ENCODE measurements at regions not wholly inside any gene's neighbourhood (a gene's known extent, or its start where the extent isn't known, plus 50 kb on each side); places are given as distances from the start of the nearest gene placed in this dataset.
A peak's percentile ranks its signal among the peaks of the same experiment; 100 is the strongest.

DNA sequence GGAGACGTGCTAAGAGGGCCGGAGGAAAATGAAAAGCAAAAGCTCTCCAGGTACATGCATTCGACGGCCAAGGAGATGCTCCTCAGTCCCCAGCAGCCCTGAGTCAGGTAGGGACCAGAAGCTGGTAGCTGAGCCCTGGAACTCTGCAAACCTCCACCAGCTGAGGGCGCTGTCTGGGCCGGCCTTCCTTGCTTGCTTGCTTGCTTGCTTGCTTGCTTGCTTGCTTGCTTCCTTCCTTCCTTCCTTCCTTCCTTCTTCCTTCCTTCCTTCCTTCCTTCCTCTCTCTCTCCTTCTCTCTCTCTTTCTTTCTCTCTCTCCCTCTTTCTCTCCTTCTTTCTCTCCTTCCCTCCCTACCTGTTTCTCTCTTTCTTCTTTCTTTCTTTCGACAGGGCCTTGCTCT, 94.6 kb upstream of the RASGRF1 start:
- DNase-seq, result no peak

DNA sequence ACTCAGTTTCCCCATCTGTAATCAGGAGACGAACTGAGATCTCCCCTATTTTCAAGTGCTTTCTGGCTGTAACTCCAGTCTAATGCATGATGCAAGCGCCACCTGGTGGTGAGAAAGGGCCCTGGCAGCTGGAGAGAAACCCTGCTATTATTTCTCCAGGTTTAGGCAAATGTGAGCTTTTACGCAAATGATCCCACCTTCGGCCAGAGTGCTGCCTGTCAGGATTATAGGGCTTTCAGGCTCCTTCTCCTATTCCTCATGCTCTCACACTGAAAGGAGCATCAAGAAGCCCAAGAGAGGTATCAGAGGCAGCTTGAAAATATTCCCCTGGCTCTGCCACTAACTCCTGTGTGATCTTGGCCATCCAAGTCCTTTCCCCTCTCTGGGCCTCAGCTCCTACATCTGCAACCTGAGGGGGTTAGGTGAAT, 93.9 kb upstream of the RASGRF1 start:
- peak; percentile 57 for DNase-seq

DNA sequence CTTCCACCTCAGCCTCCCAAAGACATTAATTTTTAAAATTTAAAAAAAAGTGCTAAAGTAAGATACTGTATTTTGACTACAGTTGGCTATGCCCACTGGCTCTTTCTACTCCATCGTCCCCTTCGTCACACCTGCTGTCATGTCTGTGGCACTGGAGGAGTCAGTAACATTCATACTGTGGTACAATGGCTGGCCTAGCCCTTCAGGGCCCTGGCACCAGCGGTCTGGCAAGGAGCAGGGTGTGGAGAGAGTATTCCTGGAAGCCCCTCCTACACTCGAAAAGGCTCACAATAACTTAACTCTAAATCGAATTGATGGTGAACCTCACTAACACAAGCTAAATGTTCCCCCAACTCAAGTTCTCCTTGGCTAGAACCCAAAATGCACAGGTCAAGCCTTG, 89.7 kb upstream of the RASGRF1 start:
- DNase-seq, result no peak

DNA sequence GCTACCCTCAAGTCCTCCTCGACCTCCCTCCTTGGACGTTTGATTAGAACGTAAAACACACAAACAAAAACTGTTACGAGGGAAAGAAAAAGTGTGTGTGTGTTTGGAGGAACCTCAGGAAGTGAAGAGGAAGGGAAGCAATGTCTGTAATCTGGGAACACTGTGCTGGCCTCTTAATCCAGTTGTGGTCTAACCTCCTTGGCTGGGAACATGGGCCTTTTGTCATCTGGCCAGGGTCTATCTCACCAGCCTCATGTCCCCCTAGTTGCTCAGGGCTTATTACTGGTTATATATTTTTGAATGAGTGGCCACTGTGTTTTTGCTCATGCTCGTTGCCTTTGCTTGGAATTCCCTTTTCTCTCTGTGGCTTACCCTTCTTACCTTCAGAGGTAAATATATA, 89.0 kb upstream of the RASGRF1 start:
- no peak for DNase-seq

DNA sequence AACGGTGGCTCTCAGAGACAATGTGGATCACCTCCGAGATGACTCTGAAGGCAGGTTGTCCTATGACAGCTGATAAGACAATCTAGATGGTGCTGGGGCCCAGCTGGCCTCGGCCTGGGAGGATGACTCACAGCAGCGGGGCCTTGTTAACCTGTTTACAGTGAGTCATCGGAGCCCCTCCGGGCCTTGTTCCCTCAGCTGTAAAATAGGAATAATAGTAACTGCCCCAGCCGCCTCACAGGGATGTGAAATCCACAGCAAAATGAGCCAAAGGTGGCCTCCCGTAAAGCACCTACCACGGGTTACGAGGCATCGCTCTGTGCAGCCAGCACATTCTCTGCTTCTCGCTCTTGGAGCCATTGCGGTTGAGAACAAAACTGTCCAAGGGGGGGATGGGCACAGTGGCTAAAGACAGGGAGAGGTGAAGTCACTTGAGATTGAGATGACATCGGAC, 88.6 kb upstream of the RASGRF1 start:
- DNase-seq, result no peak

DNA sequence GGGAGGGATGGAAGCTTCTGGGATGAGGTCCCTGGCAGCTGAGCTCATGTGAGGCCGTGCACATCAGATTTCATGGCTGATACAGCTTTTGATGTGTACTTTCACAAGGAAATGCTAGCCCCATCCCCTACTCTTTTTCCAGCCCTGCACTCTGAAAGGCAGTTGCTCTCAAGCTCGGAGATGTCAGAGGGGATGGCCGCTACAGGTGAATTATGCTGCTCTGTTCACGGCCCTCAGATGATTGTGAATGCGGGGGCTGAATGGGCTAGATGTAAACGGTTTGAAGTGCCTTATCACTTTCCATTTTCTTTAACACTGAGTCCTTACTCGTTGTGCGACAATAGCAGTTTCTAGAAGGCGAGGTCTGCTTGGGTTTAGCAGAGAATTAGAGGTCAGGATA, 88.0 kb upstream of the RASGRF1 start:
- no peak for DNase-seq

DNA sequence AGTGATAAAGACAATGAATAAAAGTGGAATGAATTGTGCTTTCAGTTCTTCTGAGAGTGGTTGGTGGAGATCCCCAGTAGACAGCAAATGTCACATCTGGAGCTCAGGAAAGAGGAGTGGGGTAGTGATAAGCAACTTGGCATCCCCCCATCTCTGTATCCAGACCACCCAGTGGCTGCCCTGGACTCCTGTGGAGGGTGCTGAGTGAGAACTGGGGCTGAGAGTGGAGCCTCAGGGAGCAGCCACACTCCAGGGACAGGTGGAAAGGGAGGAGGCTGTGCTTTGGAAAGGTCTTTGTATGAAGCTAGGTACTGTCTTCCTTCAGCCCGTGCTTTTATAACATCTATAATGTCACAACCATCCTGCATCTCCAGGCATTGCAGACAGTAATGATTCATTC, 85.6 kb upstream of the RASGRF1 start:
- DNase-seq, result no peak

DNA sequence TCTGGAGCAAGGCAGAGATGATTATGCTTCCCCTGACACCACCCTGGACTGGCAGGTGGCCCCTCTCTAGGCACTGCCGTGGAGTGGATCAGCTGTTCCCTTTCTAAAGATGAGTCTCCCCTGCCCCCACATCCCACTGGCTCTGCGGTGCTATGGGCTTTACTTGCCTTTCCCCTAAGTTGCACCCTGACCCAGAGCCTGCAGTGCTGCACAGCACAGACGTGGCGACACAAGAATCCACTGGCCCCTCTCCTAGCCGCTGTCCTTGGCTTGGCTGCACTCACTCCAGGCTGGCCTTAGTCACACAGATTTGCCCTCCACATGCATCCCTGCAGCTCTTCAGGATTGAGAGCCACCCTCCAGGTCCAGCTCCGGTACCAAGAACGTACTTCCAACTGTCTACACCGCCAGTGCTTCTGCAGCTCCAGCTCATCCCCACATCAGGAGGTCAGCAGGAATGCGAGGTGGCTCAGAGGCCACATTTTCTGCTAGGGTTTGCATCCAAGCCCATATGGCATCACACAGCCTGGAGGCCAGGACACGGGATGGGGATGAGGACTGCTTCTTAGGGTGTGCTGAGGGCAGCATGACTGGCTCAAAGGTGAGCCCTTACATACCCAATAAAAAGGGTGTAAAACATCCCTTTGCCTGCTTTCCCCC, 82.4 kb upstream of the RASGRF1 start:
- DNase-seq, result no peak

DNA sequence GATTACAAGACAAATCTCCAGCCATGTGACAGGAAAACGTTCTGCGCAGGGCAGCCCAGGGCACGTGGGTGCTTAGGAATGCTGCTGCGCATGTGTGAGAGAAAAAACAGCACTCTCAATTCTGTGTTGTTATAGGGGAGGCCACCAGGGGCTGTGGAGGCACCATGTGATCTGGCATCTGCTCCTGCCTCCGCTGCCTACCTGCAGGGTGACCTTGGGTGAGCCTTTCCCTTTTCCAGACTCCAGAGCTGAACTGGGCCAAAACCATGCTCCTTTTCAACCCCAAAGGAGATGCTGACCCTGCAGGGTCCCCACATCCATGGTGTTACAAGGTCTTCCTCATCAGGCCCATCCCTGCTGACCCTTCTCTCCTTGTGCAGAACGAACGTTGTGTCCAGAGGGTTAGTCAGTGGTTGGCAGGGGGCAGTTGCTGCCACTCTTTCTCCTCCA, 81.5 kb upstream of the RASGRF1 start:
- DNase-seq, result no peak

DNA sequence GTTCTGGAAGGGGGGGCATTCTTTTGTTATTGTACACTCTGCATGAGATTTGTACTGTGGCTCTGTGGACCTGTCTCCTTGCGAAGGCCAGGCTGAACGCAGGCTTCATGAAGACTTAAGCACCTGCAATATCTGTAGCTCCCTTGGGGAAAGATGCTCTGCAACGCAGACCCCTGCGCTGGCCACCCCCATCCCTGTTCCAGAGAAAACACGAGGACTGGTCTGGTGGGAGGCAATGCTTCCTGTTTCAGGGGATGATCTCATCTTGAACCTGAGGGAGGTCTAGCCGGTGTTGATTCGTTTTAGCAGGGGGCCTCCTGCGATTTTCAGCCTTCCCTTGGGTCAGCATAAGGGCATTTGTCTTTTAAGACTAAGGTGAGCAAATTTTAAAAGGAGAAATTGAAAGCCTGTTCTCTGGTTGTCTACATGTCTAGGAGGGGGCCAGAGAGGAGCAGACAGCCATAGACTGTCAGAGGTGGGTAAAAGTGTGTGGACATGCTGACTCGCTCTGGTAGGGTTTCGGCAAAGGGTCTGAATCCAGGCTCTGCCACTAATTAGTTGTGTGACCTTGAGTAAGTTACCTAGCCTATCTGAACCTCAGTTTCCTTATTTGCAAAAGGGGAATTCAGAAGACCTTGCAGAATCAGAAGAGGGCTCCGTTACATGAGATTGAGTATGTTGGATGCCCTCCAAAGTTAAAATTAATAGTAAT, 80.9 kb upstream of the RASGRF1 start:
- DNase-seq, result no peak

DNA sequence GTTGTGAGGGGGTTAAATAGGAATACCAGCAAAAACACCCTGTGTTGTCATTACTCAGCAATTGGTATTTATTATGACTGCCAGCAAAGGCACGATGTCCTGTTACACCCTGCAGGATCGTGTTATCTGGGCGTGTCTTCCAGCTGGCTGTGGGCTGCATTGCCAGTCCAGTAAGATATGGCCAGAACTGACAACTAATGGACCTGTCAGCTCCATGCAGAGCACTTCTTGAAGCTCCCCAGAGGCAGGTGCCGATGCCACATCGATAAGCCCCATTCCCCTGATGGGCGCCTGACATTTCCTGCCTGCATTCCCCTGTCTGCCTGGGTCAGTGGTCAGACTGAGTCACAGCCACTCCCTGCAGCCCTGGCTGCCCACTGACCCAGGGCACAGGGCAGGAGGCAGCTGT, 79.7 kb upstream of the RASGRF1 start:
- no peak for DNase-seq

DNA sequence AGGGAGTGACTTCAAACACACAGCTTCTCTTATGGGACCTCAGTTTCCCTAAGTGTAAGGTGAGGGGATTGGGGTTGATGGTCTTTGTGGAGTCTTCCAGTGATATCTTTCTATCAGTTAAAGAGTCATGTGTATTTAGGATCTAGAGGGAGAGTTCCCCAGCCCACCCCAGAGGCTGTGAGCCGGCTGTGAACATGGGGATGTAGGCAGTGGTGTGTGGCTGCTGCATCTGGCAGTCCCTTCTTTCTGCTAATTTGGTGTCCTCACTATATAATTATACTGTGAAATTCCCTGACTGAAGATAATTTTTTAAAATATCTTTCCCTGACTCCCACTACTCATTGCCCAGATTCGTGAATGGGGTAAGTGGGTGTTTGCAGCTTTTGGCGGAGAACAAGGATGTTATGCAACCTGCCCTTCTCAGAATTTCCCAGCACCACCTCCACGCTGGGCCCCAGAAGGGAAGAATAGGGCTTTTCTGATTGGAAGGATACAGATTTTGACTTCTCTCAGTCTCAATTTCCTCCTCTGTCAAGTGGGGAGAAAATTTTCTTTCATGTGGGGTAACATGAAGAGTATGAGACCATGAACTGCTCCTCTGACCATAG, 79.0 kb upstream of the RASGRF1 start:
- no peak for DNase-seq

DNA sequence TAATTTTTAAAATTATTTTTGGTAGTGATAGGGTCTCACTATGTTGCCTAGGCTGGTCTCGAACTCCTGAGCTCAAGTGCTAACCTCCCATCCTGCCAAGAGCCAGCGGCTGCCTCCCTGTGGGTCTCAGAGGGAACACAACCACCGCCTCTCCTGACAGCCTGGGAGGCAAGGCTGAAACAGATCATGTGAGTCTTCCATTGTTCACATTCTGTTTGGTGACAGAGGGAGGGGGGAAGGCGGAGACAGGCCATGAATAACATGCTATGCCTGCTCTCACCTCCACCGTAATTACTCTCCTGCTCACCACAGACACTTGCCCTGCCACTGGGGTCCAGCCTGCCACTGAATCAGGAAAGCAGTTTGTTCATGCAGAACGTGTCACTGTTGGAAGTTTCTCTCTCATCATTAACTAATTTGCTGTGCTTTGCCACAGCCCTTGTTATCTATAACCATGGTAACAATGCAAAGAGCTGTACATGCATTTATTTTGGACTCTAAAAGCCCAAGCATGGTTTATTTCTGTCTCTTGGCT, 78.4 kb upstream of the RASGRF1 start:
- DNase-seq, result no peak

DNA sequence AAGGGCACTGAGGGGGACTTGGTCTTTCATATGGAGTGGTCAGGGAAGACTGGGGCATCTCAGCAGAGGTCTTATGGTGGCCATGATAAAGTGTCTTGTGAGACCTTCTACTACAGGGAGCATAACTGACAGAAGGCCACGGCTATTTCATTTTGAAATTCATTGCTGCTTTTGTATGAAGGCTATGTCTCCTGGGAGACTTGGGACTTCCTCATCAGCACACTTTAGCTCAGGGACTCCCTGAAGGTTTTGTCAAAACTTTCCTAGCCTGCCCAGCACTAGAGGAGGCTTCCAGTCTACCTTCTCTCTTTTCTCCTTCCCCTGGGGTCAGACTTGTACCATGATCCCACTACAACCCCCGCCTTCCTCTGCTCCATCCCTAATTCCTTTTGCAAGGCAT, 77.2 kb upstream of the RASGRF1 start:
- DNase-seq, result no peak

DNA sequence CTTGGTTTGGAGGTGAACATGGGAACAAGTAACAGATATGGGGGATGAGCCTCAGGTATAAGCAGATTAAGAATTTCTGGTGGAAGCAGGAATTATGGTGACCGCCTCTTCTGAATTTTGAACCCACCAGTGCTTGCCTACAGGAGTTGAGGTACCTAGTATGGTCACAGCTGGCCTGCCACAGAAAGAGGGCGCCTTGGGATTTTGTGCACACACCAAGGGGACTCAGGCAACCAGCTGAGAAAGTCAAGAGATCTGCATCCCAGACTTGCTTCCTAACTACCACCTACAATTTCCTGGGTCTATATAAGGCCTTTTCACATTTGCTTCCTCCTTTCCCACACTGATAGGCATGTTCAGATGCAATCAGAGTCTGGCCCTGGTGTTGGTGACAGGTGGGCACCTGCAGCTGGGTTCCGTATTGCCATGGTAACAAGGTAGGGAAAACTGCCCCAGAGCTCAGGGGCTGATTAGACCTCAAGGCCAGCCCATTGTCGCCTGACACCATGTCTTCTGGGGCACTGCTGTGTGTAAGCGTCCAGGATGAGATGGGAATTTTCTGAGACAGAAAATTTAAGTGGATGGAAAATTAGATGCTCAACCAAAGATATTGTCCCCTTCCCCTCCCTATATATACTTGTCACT, 75.9 kb upstream of the RASGRF1 start:
- no peak for DNase-seq

DNA sequence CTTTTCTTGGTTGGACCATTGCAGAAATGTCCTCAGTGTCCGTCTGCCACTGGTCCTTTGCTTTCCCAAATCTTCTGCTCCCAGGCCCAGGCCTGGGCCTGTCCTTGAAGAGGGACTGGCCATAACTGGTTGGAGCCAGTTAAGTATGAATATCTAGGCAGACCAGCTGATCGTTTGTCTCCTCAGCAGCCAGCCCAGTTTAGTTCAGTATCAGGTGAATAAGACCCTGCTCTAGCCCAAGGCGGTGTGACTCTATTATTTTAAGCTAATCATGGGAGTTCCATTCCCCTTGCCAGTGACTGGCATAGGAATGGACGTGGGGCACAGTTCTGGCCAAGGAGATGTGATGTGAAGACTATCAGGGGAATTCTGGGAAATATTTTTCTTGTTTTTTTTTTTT, 73.9 kb upstream of the RASGRF1 start:
- no peak for DNase-seq

DNA sequence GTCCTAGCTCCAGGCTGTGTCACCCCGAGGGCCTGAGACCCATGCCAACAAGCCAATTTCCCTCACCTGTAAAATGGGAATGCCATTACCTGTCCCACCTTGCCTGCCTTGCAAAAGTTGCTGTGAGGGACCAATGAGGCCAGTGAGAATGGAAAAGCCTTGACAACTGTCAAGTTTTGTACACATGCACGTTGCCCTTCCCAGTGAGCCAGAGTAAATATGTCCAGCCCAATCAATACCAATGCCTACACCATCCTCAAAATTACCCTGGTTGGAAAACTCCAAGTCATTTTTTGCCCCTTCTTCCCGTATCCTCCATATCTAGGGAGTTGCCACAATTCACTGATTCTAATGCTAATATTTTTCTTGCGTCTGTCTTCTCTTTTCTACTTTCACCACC, 73.5 kb upstream of the RASGRF1 start:
- DNase-seq, result no peak

DNA sequence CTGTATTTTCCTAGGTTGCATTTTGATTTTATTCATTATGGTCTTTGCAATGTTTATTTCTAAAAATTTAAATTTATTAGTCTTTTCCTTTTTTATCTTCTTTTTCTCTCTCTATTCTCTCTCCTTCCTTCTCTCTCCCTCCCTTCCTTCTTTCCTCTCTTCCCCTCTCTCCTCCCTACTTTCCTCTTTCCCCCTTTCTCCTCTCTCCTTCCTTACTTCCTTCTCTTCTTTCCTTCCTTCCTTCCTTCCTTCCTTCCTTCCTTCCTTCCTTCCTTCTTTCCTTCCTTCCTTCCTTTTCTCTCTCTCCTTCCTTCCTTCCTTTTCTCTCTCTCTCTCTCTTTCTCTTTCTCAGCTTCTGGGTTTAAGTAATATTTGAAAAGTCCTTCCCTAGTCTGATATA, 72.8 kb upstream of the RASGRF1 start:
- DNase-seq, result no peak

DNA sequence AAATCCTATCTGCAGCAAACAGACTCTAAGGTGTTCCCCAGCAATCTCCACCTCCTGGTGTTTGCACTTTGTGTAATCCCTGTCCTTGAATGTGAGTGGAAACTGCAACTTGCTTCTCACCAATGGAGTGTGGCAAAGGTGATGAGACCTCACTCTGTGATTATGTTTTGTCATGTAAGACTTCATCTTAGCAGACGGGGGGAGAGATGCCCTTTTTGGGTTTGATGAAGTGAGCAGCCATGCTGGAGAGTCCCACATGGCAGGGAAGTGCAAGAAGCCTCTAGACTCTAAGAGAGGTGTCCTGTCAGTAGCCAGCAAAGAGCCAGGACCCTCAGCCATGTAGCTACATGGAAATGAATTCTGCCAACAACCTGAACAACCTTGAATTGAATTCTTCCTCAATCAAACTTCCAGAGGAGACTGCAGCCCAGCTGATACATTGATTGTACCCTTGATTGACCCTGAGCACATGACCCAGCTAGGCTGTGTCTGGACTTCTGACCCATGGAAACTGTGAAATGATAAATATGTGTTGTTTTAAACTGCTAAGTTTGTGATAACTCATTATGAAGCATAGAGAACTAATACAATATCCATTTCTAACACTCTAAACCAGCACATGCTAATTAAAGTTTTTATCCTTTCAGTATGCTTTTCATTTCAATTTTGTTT, 71.4 kb upstream of the RASGRF1 start:
- DNase-seq, result no peak

DNA sequence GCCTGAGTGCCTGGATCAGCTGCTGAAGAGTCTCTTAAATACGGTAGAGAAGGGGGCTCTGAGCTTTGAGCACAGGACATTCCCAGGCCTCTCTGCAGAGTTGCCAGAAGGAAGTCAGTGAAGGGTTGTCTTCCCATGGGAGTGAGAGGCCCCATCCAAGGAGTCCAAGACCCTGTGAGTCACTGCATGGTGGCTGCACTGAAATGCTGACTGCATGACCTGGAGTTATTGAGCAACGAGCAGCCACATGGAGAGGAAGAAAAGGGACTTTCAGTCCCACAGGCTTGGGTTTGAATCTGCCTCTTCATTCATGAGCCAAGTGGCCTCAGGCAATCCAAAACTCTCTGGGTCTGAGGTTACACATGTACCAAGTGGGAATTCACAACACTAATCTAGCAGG, 69.6 kb upstream of the RASGRF1 start:
- no peak for DNase-seq

DNA sequence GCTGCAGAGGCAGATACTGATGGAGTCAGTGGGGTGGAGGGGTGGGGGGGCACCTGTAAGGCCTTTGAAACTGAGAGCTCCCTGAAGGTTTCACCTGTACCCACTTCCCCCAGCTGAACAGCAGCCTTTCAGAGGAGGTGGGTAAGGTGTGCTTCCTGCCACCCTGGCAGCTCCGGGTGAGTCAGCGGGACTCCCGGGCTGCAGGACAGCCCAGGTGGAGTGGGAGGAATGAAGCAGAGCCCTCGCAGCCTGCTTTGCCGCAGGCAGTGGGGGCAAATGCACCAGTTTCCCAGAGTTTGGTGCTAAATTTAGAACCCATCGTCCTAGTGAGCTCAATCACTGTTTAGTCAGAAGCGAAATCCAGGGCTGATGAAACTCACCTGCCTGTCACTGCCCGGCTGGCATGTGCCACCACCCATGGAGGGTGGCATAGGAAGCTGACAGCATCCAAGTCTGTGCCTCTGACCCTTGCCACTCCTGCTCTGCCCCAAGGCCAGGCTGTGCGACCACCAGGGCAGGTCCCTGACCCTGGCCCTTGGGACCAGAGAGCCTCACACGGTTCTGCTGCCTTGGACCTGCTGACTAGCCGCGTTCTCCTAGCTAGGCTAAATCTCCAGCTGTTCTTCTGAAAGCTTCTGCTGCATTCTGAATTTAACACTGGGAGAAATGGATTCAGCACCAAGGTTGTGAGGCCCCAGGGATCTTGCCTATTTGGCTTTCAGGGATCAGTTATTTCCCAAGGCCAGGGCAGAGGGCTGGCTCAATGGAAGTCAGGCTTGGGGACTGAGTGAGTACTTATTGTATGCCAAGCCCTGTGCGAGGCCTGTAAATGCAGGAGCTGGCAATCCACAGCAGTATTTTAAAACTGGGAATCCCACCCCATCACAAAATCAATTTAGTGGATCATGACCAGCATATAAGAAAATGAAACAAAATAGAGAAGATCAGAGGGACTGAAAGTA, 67.3 kb upstream of the RASGRF1 start:
- DNase-seq, result no peak

Data from hindlimb muscle (tissue), 1 donor.